K562 (cell line): ENCODE measurements at regions not wholly inside any gene's neighbourhood (a gene's known extent, or its start where the extent isn't known, plus 50 kb on each side); places are given as distances from the start of the nearest gene placed in this dataset.

ENCODE experiments used
- FOXK1 ChIP-seq: sonication (generic); formaldehyde crosslinking; IDR thresholded peaks from 2 replicates; pipeline ENCODE4 v1.8.0; 2022; ENCODE audit warnings: missing genetic modification reagents, mild to moderate bottlenecking, borderline replicate concordance
- GATAD2B ChIP-seq: fragments of 450-650 bp; IDR thresholded peaks from 2 replicates; pipeline ENCODE4 v1.6.1; 2017; ENCODE audit warnings: mild to moderate bottlenecking, borderline replicate concordance
- SIN3B ChIP-seq: fragments of 450-650 bp; IDR thresholded peaks from 2 replicates; pipeline ENCODE4 v1.6.1; 2017; ENCODE audit warnings: low read depth, mild to moderate bottlenecking, moderate library complexity
- ZC3H11A ChIP-seq: IDR thresholded peaks from 2 replicates; pipeline ENCODE4 v1.6.1; 2012; ENCODE audit warnings: low read depth, low read length, improper control_type of control experiment
- ZKSCAN3 ChIP-seq: fragments of 250-450 bp; sonication (Bioruptor Pico); IDR thresholded peaks from 2 replicates; pipeline ENCODE4 v1.4.0; 2020
- ZNF143 ChIP-seq: sonication (generic); formaldehyde crosslinking; IDR thresholded peaks from 2 replicates; pipeline ENCODE4 v1.9.0; 2022; ENCODE audit warnings: mild to moderate bottlenecking, missing genetic modification reagents
- ZNF146 ChIP-seq: IDR thresholded peaks from one replicate; pipeline ENCODE4 v1.6.1; 2018; ENCODE audit warnings: missing compliant biosample characterization; ENCODE audit not compliant: unreplicated experiment
- TF ChIP-seq, protein P1 (sequence below), 2 experiments: fragments of 450-650 bp in 1 of 2; sonication (generic) in 1 of 2; formaldehyde crosslinking in 1 of 2; IDR thresholded peaks in 1 of 2; conservative IDR thresholded peaks in 1 of 2; 2 replicates each; pipeline versions ENCODE4 v1.6.1 to v1.8.1; 2016 to 2023; ENCODE audit warnings: mild to moderate bottlenecking in 2 of 2, moderate library complexity in 2 of 2, inconsistent platforms in 1 of 2, missing genetic modification reagents in 1 of 2
- TF ChIP-seq, protein P2 (sequence below): sonication (generic); formaldehyde crosslinking; IDR thresholded peaks from 2 replicates; pipeline ENCODE4 v1.8.1; 2023; ENCODE audit warnings: mild to moderate bottlenecking, missing genetic modification reagents
- TF ChIP-seq, protein P3 (sequence below): fragments of 450-650 bp; formaldehyde crosslinking; conservative IDR thresholded peaks from 2 replicates; pipeline ENCODE4 v1.4.0; 2022; ENCODE audit warnings: mild to moderate bottlenecking, missing genetic modification characterization
- TF ChIP-seq, protein P4 (sequence below): sonication (generic); formaldehyde crosslinking; IDR thresholded peaks from 2 replicates; pipeline ENCODE4 v1.8.0; 2023; ENCODE audit warnings: mild to moderate bottlenecking, missing genetic modification reagents

DNA sequence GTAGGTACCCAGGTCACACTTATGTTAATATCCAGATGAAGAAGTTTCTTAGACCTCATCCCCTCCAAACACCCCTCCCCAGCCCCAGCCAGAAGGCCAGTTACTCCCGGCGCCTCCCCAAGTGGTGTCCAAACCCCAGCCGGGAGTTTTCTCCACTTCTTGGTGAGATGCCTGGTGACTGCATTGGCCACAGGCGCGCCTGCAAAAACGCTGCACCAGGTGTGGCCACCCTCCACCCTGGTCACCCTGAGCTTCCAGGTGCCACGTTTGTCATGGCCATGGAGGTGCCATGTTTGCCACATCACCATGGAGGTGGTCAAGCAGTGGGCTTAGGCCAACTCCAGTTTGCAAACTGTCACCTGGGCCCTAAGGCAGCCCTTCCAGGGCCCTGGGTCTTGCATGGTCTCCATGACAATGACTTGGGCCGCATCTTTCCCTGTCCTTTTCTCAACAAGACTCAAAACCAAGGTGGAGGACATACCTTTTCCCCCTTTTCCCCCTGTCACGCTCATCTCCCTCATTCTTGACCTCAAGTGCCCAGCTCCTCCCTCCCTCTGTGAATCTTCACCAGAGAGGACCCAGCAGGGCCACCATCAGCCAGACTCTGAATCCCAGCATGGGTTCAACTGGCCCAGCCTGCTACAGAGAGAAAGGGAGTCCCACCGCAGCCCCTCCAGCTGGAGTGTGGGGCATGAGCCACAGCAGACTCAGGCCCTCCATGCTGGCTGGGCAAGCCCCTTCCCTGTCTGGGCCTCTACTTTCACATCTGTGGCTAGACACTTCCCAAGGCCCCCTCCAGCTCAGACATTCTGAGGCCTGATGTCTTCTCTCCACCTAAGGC lies 125.9 kb upstream of the ZBTB40 start (continued):
- TF ChIP-seq, protein P1, sequence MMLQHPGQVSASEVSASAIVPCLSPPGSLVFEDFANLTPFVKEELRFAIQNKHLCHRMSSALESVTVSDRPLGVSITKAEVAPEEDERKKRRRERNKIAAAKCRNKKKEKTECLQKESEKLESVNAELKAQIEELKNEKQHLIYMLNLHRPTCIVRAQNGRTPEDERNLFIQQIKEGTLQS (IDR thresholded peaks at IDR 0.05): no peak
- TF ChIP-seq, protein P1 (CRISPR knock-in tag; conservative IDR thresholded peaks at IDR 0.05): no peak
- TF ChIP-seq, protein P2, sequence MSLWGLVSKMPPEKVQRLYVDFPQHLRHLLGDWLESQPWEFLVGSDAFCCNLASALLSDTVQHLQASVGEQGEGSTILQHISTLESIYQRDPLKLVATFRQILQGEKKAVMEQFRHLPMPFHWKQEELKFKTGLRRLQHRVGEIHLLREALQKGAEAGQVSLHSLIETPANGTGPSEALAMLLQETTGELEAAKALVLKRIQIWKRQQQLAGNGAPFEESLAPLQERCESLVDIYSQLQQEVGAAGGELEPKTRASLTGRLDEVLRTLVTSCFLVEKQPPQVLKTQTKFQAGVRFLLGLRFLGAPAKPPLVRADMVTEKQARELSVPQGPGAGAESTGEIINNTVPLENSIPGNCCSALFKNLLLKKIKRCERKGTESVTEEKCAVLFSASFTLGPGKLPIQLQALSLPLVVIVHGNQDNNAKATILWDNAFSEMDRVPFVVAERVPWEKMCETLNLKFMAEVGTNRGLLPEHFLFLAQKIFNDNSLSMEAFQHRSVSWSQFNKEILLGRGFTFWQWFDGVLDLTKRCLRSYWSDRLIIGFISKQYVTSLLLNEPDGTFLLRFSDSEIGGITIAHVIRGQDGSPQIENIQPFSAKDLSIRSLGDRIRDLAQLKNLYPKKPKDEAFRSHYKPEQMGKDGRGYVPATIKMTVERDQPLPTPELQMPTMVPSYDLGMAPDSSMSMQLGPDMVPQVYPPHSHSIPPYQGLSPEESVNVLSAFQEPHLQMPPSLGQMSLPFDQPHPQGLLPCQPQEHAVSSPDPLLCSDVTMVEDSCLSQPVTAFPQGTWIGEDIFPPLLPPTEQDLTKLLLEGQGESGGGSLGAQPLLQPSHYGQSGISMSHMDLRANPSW: no peak
- TF ChIP-seq FOXK1 (CRISPR knock-in tag) (no peak), ZC3H11A (no peak), ZKSCAN3 (CRISPR knock-in tag) (no peak), GATAD2B (no peak), ZNF143 (no peak), ZNF146 (CRISPR knock-in tag) (no peak), SIN3B (no peak)
- TF ChIP-seq, protein P3, sequence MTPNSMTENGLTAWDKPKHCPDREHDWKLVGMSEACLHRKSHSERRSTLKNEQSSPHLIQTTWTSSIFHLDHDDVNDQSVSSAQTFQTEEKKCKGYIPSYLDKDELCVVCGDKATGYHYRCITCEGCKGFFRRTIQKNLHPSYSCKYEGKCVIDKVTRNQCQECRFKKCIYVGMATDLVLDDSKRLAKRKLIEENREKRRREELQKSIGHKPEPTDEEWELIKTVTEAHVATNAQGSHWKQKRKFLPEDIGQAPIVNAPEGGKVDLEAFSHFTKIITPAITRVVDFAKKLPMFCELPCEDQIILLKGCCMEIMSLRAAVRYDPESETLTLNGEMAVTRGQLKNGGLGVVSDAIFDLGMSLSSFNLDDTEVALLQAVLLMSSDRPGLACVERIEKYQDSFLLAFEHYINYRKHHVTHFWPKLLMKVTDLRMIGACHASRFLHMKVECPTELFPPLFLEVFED (CRISPR knock-in tag): no peak
- TF ChIP-seq, protein P4, sequence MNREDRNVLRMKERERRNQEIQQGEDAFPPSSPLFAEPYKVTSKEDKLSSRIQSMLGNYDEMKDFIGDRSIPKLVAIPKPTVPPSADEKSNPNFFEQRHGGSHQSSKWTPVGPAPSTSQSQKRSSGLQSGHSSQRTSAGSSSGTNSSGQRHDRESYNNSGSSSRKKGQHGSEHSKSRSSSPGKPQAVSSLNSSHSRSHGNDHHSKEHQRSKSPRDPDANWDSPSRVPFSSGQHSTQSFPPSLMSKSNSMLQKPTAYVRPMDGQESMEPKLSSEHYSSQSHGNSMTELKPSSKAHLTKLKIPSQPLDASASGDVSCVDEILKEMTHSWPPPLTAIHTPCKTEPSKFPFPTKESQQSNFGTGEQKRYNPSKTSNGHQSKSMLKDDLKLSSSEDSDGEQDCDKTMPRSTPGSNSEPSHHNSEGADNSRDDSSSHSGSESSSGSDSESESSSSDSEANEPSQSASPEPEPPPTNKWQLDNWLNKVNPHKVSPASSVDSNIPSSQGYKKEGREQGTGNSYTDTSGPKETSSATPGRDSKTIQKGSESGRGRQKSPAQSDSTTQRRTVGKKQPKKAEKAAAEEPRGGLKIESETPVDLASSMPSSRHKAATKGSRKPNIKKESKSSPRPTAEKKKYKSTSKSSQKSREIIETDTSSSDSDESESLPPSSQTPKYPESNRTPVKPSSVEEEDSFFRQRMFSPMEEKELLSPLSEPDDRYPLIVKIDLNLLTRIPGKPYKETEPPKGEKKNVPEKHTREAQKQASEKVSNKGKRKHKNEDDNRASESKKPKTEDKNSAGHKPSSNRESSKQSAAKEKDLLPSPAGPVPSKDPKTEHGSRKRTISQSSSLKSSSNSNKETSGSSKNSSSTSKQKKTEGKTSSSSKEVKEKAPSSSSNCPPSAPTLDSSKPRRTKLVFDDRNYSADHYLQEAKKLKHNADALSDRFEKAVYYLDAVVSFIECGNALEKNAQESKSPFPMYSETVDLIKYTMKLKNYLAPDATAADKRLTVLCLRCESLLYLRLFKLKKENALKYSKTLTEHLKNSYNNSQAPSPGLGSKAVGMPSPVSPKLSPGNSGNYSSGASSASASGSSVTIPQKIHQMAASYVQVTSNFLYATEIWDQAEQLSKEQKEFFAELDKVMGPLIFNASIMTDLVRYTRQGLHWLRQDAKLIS (CRISPR knock-in tag): no peak
